Brain microvascular endothelial cell (primary cell): ENCODE measurements at regions not wholly inside any gene's neighbourhood (a gene's known extent, or its start where the extent isn't known, plus 50 kb on each side); places are given as distances from the start of the nearest gene placed in this dataset.
"Not testable (repeated sequence)": the region's sequence is repeated elsewhere in the genome, so short reads cannot be mapped to it uniquely, and the experiment has no call there.

Source experiments
- DNase-seq: peaks from one replicate; pipeline ENCODE4 v3.0.0-alpha.2; 2020
- H3K27ac ChIP-seq: fragments of 250-450 bp; sonication (Bioruptor Pico); 2 replicates; pipeline ENCODE4 v1.5.1; 2020; ENCODE audit warnings: mild to moderate bottlenecking, moderate library complexity
- H3K27me3 ChIP-seq: fragments of 250-450 bp; sonication (Bioruptor Pico); replicated peaks from 2 replicates; pipeline ENCODE4 v1.5.1; 2020; ENCODE audit warnings: mild to moderate bottlenecking
- H3K36me3 ChIP-seq: fragments of 250-450 bp; sonication (Bioruptor Pico); replicated peaks from 2 replicates; pipeline ENCODE4 v1.5.1; 2020; ENCODE audit warnings: mild to moderate bottlenecking
- H3K4me3 ChIP-seq: 2 replicates; pipeline ENCODE4 v1.5.1; 2011; ENCODE audit warnings: low read depth, mild to moderate bottlenecking, control low read depth, low read length, moderate library complexity
- CTCF ChIP-seq: IDR thresholded peaks from 2 replicates; pipeline ENCODE4 v1.5.1; 2011; ENCODE audit warnings: low read depth, mild to moderate bottlenecking, moderate library complexity, low read length, control low read depth, inconsistent platforms; ENCODE audit errors: missing control alignments
- in situ Hi-C: cut with HindIII; loops from 2 replicates; pipeline ENCODE4 v1.10.0; 2017; ENCODE audit warnings: low sequenced_read_pairs, low pct_ligation_motif_present

GRCh38 chr20:5393218-5393870, 76.6 kb upstream of the PROKR2 start:
- in situ Hi-C loops = no loop called here
- H3K27ac ChIP-seq = no peak overlapping the region
- H3K36me3 ChIP-seq = no peaks in the 10 kb centered on the region
- TF ChIP-seq CTCF = no peak
- no peak for DNase-seq
- no peak overlapping the region for H3K4me3 ChIP-seq
- no peaks in the 10 kb centered on the region for H3K27me3 ChIP-seq

DNA sequence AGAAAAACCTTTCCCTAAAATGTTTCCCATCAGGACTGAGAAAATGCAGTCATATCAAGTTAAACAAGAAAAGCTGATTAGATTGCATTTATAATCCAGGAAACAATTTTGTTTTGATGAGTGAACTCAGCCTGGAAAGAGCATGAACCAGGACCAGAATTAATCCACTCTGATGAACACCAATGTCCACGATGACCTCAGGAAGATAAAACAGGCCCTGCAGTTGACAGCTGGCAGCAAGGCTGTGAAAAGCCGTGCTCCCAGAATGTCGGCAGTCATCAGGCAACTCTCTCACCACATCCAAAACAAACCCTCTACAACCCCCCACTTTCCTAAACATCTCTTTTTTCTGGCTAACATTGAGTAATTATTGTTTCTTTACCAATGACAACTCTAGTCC, 74.0 kb upstream of the PROKR2 start:
- in situ Hi-C loops = no loop called here
- DNase-seq = no peak
- no peak for TF ChIP-seq CTCF
- Histone ChIP-seq H3K4me3 (no peak overlapping the region), H3K36me3 (no peaks in the 10 kb centered on the region), H3K27ac (no peak overlapping the region), H3K27me3 (no peaks in the 10 kb centered on the region)

- in situ Hi-C loops, DNase-seq, H3K27me3 ChIP-seq: not testable (repeated sequence)
These were observed 70.1 kb upstream of the PROKR2 start for GRCh38 chr20:5386846-5387245.

GRCh38 chr20:5381527-5381926, 64.8 kb upstream of the PROKR2 start:
- H3K4me3 ChIP-seq, in situ Hi-C loops, H3K36me3 ChIP-seq, H3K27me3 ChIP-seq, H3K27ac ChIP-seq, DNase-seq: not testable (repeated sequence)

More at GRCh38 chr20:5386846-5387245, 70.1 kb upstream of the PROKR2 start:
- H3K27ac ChIP-seq, H3K36me3 ChIP-seq, H3K4me3 ChIP-seq: not testable (repeated sequence)

- Histone ChIP-seq H3K27me3 (no peaks in the 10 kb centered on the region), H3K4me3 (no peak overlapping the region), H3K36me3 (no peaks in the 10 kb centered on the region), H3K27ac (no peak overlapping the region)
- TF ChIP-seq CTCF = no peak
- DNase-seq = no peak
- in situ Hi-C loops = no loop called here
These were observed 60.7 kb upstream of the PROKR2 start for GRCh38 chr20:5377484-5377883.

DNA sequence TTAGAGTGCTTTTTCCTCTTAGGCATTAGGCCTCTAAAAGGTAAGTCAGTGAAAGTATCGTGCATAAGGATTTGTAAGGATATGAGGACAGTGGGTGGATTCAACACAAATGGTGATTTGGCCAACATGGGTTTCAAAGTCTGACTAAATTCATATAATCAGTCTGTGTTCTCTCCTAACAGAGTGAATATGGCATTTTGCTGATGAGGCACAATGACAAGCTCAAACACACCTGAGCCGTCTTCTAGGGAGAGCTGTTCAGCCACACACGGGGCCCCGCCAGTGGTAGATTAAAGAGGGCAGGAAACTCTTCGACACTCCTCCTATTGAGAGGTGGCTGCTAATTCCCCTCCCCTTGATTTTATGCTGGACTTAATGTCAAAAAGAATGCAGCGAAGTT, 59.5 kb upstream of the PROKR2 start:
- no peak overlapping the region for H3K4me3 ChIP-seq
- no peaks in the 10 kb centered on the region for H3K27me3 ChIP-seq
- H3K36me3 ChIP-seq = no peaks in the 10 kb centered on the region
- no peak overlapping the region for H3K27ac ChIP-seq
- no peak for DNase-seq
- TF ChIP-seq CTCF = no peak
- in situ Hi-C loops = no loop called here

GRCh38 chr20:5374171-5374570, 57.4 kb upstream of the PROKR2 start:
- in situ Hi-C loops = no loop called here
- Histone ChIP-seq H3K27me3 (no peaks in the 10 kb centered on the region), H3K4me3 (no peak overlapping the region), H3K36me3 (no peaks in the 10 kb centered on the region), H3K27ac (no peak overlapping the region)
- no peak for TF ChIP-seq CTCF
- no peak for DNase-seq
